Activated naive CD8-positive, alpha-beta T cell treated with anti-CD3 and anti-CD28 coated beads for 36 hours (primary cell): ENCODE measurements at regions not wholly inside any gene's neighbourhood (a gene's known extent, or its start where the extent isn't known, plus 50 kb on each side); places are given as distances from the start of the nearest gene placed in this dataset.

Source experiments
- DNase-seq: peaks from one replicate; pipeline ENCODE4 v3.0.0; 2021
- H3K27ac Mint-ChIP-seq: one replicate; pipeline ENCODE4 v1.8.0; 2022; ENCODE audit warnings: mild to moderate bottlenecking, moderate library complexity, mixed read lengths
- H3K27me3 Mint-ChIP-seq: one replicate; pipeline ENCODE4 v1.8.0; 2022; ENCODE audit warnings: mild to moderate bottlenecking, mixed read lengths
- H3K36me3 Mint-ChIP-seq: one replicate; pipeline ENCODE4 v1.8.0; 2021; ENCODE audit warnings: mild to moderate bottlenecking, mixed read lengths
- H3K4me1 Mint-ChIP-seq: one replicate; pipeline ENCODE4 v1.8.0; 2021; ENCODE audit warnings: mixed read lengths
- H3K4me3 Mint-ChIP-seq: one replicate; pipeline ENCODE4 v1.8.0; 2022; ENCODE audit warnings: mild to moderate bottlenecking, moderate library complexity, mixed read lengths
- H3K9me3 Mint-ChIP-seq: one replicate; pipeline ENCODE4 v1.8.0; 2022; ENCODE audit warnings: mixed read lengths

DNA sequence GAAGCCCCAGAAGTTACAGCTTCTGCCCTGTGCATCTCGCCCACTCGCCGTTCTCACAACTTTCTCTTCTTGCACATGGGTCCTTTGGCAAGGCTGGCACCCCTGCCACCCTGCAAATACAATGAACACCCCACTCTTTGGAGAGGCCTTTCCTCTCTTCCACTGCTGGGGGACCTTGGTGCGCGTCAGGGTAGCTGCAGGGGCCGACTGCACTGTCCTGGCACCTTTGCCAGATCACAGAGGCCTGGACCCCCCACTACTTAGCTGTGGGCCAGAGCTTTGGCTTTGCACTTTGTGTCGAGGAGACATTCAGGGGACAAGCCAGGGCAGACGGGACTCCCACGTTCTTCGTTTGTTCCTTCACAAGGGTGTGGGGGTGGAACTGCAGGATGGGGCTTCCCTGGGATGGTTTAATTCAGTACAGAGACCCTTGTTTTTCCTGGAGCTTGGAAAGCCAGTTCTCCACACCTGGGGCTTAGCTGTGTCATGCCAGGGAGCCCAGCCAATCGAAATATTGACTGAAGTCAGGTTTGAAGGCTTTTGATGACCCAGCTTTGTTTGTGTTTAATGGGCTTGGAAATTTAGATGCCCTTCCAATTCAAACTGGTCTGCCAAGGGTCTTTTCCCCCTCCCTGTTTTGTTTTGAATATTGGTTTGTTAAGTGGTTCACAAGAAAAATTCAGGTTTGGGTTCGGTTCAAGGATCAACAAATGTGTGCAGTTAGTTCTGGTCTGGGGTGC lies 256.1 kb upstream of the TLE3 start:
- Mint-ChIP-seq H3K4me3 (no peak overlapping the region), H3K36me3 (no peaks in the 10 kb centered on the region), H3K27me3 (peaks cover 4% of the 10 kb centered on the region), H3K27ac (no peak overlapping the region), H3K9me3 (no peaks in the 10 kb centered on the region), H3K4me1 (peaks cover 6% of the 10 kb centered on the region)
- no peak for DNase-seq

DNA sequence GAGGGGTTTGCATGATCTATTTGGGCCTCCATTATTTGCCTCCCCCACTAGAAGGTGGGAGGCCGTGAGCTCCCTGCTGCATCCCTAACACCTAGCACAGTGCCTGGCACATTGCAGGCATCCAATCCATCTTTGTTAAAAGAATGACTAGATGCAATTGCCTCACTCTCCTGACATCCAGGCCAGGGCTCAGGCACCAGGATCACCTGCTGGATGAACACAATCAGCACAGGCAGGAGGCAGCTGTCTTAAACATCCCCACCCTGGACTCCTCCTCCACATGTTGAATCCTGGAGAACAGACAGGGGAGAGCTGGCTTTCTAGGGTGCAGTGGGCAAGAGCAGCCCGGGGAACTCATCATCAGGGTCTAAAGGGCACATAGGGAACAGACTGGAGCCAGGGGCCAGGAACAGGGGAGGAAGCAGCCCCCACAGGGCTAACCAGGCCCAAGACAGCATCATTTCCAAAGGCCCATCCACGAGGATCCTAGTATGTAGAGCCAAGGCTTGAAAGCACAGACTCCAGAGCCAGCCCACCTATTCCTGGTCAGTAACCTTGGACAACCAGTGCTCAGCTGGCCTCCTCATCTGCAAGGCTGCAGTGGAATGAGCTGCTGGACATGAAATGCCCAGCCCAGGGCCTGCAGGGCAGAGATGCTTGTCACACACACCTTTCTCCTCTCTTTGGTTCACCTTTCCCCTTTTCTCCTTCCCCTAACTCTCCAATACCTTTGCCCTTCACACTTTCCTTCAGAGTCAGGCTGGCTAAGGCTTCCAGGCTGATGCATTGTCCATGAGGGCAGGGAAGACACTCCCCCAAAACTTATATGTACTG lies 254.4 kb upstream of the TLE3 start:
- H3K4me3 Mint-ChIP-seq, result no peak overlapping the region
- H3K27me3 Mint-ChIP-seq, result peaks cover 7% of the 10 kb centered on the region
- H3K27ac Mint-ChIP-seq, result no peak overlapping the region
- H3K9me3 Mint-ChIP-seq, result no peaks in the 10 kb centered on the region
- H3K36me3 Mint-ChIP-seq, result no peaks in the 10 kb centered on the region
- peaks cover 8% of the 10 kb centered on the region for H3K4me1 Mint-ChIP-seq
- no peak for DNase-seq

DNA sequence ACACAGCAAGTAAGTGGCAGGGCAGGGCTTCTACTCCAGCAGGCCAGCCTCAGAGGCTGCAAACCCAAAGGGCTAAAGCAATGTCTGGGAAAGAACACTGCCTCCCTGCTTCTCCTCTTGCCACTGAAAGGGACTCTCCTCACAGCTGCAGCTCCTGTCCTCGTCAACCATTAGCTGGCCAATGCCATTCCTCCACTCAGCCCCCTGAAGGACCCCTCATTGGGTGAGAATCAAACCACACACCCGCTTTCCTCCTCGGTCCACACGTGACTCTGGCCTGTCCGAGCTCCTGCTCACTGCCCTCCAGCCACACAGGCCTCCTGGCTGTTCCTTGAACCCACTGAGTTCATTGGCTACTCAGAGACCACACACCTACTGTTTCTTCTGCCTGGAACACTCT lies 253.7 kb upstream of the TLE3 start:
- Mint-ChIP-seq H3K27me3 (peaks cover 7% of the 10 kb centered on the region), H3K36me3 (no peaks in the 10 kb centered on the region), H3K27ac (no peak overlapping the region), H3K4me3 (no peak overlapping the region), H3K4me1 (peaks cover 8% of the 10 kb centered on the region), H3K9me3 (no peaks in the 10 kb centered on the region)
- DNase-seq, result no peak

DNA sequence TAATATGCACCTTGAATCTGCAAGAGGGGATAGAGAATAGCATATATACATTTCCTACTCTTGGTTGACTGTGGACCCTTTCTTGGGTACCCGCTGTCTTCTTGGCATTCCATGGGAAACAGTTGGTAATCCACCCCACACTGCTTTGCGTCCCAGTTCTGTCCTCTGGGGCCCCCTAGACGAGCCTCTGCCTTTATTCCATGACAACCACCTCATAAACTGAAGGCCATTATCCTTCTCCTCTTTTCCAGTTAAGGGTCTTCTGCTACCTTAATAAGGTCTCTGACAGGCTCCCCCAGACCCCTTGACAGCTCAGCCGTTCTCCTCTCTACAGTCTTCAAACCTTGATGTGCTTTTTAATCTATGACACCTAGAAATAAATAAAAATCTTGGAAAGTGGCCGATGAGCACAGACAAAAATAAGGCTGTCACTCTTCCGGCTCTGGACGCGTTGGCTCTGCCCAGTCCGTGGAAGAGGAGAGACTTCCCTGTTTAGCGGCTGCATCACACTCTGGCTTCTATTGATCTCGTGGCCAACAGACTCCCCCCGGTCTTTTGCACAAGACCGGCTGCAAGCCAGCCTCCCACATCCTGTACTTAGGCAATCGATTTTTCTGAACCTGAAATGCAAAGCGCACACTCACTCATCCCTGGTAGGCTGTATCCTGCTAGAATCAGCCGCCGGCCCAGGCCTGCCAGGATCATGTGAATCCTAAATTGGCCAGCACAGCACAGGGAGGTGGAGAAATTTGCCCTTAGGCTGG lies 251.0 kb upstream of the TLE3 start:
- no peaks in the 10 kb centered on the region for H3K36me3 Mint-ChIP-seq
- no peak overlapping the region for H3K4me3 Mint-ChIP-seq
- no peaks in the 10 kb centered on the region for H3K9me3 Mint-ChIP-seq
- peaks cover 8% of the 10 kb centered on the region for H3K4me1 Mint-ChIP-seq
- no peak for DNase-seq
- no peak overlapping the region for H3K27ac Mint-ChIP-seq
- peaks cover 7% of the 10 kb centered on the region for H3K27me3 Mint-ChIP-seq

DNA sequence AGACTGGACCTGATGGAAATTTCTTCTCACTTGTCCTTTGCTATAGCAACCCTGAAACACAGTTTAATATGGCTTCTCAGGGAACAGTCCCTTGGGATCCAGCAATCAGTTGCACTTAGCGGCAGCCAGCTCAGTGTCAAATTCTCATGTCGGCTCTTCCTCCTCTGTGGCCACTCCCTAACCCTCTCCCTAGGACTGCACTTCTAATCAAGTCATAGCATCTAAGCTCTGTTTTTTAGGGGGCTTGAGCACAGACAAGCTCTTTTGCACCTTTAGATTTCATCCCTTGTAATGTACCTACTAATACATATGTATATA lies 250.5 kb upstream of the TLE3 start:
- H3K27ac Mint-ChIP-seq, result no peak overlapping the region
- no peaks in the 10 kb centered on the region for H3K36me3 Mint-ChIP-seq
- no peak overlapping the region for H3K4me3 Mint-ChIP-seq
- DNase-seq, result no peak
- H3K9me3 Mint-ChIP-seq, result no peaks in the 10 kb centered on the region
- H3K27me3 Mint-ChIP-seq, result peaks cover 7% of the 10 kb centered on the region
- peaks cover 8% of the 10 kb centered on the region for H3K4me1 Mint-ChIP-seq

DNA sequence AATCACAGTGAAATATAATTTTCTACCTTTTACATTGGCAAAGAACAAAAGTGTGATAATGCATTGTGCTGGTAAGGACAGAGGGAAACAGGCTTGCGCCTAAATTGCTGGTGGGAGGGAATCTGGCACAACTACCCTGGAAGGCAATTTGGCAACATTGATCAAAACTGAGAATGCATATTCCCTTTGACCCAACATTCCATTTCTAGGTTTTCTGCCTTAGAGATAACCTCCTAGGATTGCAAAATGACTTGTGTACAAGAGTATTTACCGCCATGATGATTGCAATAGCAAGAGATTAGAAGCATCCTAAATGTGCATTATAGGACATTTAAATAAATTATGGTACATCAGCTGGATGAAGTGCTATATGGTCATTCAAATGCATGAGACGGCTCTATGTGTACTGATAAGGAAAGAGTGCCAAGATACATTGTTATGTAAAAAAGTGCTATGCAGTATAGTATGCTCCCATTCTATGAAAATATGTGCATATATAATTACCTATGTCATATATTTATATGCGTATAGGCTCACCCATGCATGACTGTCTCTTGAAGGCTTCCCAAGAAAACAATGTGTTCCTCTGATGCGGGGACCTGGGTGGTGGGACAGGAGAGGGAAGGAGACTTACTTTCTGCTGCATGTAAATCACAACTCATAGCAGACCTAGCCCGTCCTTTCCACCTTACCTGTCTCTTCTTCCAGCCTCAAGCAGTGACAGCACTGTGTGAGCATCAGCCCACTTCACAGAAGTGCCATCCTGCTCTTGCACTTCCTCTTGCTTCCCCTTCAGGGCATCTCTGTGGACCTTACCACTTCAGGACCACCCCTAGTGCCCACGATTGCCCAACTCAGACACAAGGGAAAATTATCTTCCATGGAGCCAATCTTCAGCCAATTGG lies 249.9 kb upstream of the TLE3 start:
- H3K27me3 Mint-ChIP-seq, result peaks cover 7% of the 10 kb centered on the region
- no peaks in the 10 kb centered on the region for H3K9me3 Mint-ChIP-seq
- H3K4me1 Mint-ChIP-seq, result peaks cover 8% of the 10 kb centered on the region
- no peak overlapping the region for H3K27ac Mint-ChIP-seq
- H3K4me3 Mint-ChIP-seq, result no peak overlapping the region
- no peak for DNase-seq
- H3K36me3 Mint-ChIP-seq, result no peaks in the 10 kb centered on the region

DNA sequence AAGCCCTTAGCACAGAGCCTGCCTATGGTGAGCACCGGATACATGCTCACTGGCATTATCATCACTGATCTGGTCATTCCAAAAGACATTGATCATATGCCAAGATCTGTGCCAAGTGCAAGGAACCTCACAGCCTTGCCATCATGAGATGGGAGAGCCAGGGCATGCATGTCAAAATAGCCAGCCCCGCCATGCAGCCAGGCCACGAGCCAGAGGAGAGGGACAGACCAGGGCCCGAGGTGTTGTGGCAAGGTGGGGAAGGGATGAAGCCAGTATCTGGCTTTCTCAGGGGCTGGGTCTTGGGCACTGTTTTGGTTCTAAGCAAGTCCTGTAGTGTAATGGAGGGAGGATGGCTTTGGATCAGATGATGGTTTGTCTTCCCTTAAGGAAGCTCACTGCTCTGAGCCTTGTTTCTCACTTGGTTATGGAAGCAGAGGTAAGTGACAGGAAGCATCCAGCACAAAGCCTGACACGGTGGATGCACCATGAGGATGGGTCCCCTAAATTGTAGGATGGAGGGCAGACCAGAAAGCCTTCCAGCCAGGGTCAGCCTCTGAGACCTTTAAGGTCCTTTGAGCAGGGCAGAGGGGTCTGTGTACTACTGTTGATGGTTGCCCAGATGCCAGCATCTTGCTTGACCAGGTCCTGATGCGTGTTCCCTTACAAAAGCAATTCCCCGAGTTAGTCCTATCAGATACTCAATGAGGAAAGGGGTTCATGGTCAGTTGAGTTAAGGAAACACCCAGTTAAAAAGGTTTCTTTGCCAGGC lies 247.7 kb upstream of the TLE3 start:
- H3K36me3 Mint-ChIP-seq, result no peaks in the 10 kb centered on the region
- H3K4me1 Mint-ChIP-seq, result peaks cover 8% of the 10 kb centered on the region
- no peak for DNase-seq
- no peak overlapping the region for H3K27ac Mint-ChIP-seq
- H3K4me3 Mint-ChIP-seq, result no peak overlapping the region
- H3K27me3 Mint-ChIP-seq, result peaks cover 7% of the 10 kb centered on the region
- no peaks in the 10 kb centered on the region for H3K9me3 Mint-ChIP-seq

DNA sequence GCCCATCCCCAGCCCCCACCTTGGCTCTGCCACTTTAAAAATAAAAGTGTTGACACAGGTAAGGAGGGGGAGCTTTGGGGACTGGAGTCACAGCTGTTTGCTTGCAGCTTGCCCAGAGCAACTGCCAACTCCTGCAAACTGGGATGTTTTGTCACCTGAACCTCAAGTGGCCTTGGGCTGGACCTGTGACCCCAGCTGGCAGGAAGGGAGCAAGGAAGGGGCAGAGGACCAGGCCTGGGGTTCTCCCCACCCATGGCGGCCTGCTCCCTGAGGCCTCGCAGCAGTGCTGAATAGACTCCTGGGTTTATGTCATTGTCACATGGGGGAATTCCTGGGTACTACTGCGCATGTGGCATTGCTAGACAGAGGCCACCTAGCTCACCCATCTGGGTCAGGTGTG lies 246.9 kb upstream of the TLE3 start:
- H3K4me3 Mint-ChIP-seq, result no peak overlapping the region
- H3K36me3 Mint-ChIP-seq, result no peaks in the 10 kb centered on the region
- no peak overlapping the region for H3K27ac Mint-ChIP-seq
- H3K27me3 Mint-ChIP-seq, result peaks cover 7% of the 10 kb centered on the region
- H3K9me3 Mint-ChIP-seq, result no peaks in the 10 kb centered on the region
- no peak for DNase-seq
- peaks cover 8% of the 10 kb centered on the region for H3K4me1 Mint-ChIP-seq

DNA sequence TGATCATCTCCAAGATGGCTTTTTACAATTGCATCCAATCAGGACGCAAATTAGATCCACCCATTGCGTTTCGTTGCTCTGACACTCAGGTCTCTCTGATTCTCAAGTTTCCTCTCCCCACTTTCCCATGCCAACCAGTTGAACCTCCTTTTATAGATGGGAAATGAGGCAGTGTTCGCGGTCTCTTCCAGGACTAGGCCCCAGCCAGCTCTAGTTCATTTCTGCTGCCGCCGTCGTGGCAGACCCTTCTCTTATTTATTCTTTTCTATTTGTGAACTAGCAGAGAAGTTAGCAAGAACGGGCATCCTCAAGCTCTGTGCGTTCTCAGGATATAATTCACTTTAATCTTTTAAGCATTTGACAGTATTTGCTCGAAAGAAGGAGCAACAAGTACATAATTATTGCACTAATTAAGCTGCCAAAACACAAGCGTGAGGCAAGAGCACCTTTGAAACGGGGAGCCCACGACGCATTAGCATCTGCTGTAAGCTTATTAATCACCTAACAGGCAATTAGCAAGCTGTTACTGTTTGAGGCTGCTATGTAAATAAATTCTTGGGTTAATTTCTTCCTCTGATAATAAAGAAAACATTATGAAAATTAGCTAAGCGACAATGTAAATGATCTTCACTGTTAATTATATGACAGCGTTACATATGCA lies 246.4 kb upstream of the TLE3 start:
- DNase-seq, result no peak
- Mint-ChIP-seq H3K4me1 (peaks cover 5% of the 10 kb centered on the region), H3K4me3 (no peak overlapping the region), H3K9me3 (no peaks in the 10 kb centered on the region), H3K27me3 (peaks cover 6% of the 10 kb centered on the region), H3K27ac (no peak overlapping the region), H3K36me3 (no peaks in the 10 kb centered on the region)

DNA sequence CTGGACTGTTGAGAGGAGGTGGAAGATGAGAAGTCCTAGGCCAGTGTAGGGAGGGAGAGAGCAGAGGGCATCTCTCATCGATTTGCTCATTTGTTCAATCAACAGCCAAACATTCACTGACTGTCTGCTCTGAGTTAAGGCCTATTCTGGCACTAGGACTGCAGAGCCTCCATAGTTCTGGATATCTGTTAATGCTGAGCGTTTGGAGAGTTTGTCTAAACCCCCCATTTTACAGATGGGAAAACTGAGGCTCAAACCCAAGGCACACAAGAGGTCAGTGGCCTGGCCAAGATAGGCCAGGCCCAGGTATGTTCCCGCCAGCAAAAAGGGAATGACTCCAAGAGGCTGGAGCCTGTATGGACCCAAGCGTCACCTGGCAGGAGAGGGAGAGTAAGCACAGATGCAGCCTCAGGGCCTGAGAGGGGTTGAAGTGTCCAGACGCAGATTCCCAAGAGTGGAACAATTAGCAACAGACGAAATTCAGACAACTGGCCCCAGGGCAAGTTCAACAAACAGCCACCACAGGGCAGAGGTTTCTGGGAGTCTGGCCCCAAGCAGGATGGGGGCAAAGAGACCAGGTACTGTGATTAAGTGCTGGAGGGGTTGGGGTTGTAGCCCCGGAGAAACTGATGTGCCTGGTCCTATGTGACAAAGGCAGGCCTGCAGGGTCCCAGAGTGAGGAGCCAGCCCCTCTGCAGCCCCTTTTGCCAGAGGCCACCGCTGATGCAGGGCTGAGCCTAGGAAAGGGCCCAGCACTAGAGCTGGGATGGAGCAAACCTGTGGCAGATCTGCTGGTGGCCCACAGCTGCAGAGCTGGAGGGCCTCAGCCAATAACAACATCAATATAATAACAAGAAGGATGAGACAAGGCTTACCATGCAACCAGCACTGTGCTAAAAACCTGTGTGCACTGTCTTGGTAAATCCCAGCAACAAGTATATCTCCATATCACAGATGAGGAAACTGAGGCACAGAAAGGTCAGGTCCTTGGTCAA lies 245.1 kb upstream of the TLE3 start:
- H3K27ac Mint-ChIP-seq, result no peak overlapping the region
- H3K4me1 Mint-ChIP-seq, result no peaks in the 10 kb centered on the region
- no peaks in the 10 kb centered on the region for H3K9me3 Mint-ChIP-seq
- no peaks in the 10 kb centered on the region for H3K27me3 Mint-ChIP-seq
- no peak overlapping the region for H3K4me3 Mint-ChIP-seq
- no peak for DNase-seq
- no peaks in the 10 kb centered on the region for H3K36me3 Mint-ChIP-seq

DNA sequence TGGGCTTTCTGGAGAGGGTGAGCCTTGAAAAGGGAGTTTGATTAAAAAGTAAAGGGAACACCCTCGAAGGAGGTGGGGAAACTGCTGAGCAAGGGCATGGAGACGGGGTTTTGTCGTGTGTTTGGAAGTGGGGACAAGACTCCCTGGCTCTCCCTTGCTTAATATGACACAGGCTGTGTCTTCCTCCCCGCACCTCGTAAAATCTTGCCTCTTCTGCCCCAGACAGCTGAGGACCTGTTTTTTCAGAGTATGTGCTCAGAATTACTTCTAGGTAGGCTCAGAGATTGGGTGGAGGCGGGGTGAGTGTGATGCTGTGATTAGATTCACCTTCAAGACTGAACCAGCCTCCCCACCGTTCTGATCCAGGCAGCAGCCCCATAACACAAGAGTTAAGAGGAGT lies 244.4 kb upstream of the TLE3 start:
- Mint-ChIP-seq H3K27me3 (no peaks in the 10 kb centered on the region), H3K4me1 (no peaks in the 10 kb centered on the region), H3K9me3 (no peaks in the 10 kb centered on the region), H3K4me3 (no peak overlapping the region), H3K27ac (no peak overlapping the region), H3K36me3 (no peaks in the 10 kb centered on the region)
- DNase-seq, result no peak

DNA sequence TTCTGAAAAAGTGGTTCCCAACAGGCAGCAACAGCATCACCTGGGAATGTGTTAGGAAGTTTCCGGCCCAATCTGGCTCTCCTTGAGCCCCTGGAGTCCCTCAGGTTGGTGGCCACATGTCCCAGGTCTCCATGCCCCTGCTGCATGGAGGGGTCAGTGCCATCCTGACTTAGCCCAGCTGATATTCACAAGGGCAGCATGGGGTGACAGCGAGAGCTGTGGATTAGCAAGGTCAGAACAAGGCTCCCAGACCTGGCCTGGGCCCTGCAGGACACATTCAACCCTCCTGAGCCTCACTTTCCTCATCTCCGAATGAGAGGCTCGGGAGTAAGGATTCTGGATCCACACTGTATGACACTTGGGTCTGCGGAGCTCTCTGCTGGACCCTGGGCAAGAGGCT lies 243.8 kb upstream of the TLE3 start:
- Mint-ChIP-seq H3K9me3 (no peaks in the 10 kb centered on the region), H3K27me3 (no peaks in the 10 kb centered on the region), H3K4me3 (no peak overlapping the region), H3K4me1 (no peaks in the 10 kb centered on the region), H3K36me3 (no peaks in the 10 kb centered on the region), H3K27ac (no peak overlapping the region)
- no peak for DNase-seq

DNA sequence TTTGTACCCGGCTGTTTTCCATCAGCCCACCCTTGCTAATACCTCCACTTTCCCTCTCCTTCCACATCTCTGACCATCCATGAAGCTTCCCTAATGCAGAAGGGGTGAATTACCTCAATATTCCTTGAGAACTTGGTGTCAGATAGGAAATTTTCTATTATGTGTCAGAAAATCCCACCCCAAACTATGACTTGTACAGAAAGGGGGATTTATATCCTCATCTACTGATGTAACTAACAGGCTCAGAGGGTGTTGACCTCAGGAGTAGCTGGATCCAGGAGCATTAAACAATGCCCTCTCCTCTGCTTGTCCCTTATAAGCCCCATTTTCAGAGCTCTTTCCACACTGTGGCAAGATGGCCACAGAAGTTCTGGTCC lies 242.8 kb upstream of the TLE3 start:
- H3K4me3 Mint-ChIP-seq, result no peak overlapping the region
- H3K27ac Mint-ChIP-seq, result no peak overlapping the region
- H3K4me1 Mint-ChIP-seq, result no peaks in the 10 kb centered on the region
- no peaks in the 10 kb centered on the region for H3K36me3 Mint-ChIP-seq
- no peak for DNase-seq
- H3K27me3 Mint-ChIP-seq, result no peaks in the 10 kb centered on the region
- H3K9me3 Mint-ChIP-seq, result peaks cover 5% of the 10 kb centered on the region
